CD4-positive, alpha-beta T cell treated with Interleukin-12 subunit alpha and Interleukin-12 subunit beta, for 1 hour (primary cell): ENCODE measurements at regions not wholly inside any gene's neighbourhood (a gene's known extent, or its start where the extent isn't known, plus 50 kb on each side); places are given as distances from the start of the nearest gene placed in this dataset.
"Not testable (repeated sequence)": the region's sequence is repeated elsewhere in the genome, so short reads cannot be mapped to it uniquely, and the experiment has no call there.

Source experiments
- DNase-seq: peaks from one replicate; pipeline ENCODE4 v3.0.0-alpha.2; 2020

DNA sequence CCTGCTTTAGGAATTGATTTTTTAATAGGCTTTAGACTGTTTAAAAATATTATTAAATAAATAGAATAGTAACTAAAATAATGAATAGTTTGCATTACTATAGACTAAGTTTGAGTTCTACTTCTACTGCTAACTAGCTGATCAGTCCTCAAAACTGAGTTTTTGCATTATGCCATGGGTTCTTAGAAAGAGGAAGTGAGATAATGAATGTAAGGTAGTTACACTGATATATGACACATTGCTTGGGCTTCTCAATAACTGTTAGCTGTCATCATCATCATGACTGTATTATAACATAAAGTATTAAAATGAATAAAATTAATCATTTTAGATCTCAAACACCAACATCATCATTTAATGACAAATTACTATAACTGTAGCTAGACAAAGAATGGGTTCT, 949.7 kb downstream of the TRHDE start:
- DNase-seq: no peak

DNA sequence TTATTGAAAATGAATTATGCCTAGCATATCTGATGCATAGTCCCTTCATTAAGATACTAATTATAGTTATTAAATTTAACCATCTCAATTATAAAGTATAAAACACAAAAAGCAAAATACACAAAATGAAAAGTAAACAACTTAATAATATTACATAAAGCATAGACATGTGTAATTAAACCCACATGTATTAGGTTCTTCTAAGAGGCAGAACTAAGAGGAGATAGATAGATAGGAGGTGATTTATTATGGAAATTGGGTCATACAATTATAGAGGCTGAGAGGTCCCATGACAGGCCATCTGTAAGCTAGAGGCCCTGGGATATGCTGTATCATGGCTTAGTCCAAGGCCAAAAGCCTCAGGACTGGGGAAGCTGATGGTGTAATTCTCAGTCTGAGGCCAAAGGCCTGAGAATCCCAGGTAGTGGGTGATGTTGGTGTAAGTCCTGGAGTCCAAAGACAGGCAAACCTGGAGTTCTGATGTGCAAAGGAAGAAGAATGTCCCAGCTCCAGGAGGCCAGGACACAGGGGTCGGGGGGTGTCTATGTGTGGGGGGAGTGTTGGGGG, 953.3 kb downstream of the TRHDE start:
- DNase-seq: no peak

DNA sequence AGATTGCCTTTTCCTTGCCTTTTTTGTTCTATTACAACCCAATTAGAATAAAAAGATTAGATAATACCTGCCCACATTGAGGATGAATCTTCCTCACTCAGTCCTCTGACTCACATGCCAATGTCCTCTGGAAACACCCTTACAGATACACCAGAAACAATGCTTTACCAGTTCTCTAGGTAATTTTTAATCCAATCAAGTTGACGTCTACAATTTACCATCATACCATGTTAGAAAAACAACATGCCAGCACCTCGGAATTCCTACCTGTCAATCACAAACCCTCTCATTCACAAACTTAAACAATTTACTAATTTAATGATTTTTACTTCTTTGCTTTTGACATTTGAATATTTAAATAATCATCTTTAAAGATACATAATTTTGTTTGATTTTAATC, 953.8 kb downstream of the TRHDE start:
- no peak for DNase-seq

DNA sequence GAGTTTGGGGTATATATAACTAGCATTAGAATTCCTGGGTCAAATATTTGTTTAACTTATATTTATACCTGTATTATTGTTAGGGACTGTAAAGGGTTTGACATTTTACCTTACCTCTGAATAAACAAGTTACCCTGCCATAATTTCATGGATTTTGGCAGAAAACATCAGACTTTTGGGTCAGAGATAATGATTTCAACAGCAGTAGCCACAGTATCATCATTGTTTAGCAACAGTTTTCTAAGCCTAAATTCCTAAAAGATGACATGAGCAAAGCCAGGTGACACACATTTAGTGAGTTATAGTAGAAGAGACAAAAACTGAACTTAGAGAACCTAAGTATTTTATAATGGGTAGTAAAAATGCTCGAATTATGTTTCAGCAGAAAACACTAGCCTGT, 954.4 kb downstream of the TRHDE start:
- DNase-seq: no peak

DNA sequence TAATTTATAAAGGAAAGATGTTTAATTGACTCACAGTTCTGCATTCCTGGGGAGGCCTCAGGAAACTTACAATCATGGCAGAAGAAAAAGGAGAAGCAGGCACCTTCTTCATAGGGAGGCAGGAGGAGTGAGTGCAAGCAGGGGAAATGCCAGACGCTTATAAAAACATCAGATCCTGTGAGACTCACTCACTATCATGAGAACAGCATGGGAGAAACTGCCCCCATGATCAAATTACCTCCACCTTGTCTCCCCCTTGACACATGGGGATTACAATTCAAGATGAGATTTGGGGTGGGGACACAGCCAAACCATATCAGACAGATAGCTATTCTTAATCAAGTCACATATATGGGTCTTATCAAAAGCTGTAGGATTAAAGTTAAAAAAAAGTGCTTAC, 956.7 kb downstream of the TRHDE start:
- DNase-seq: not testable (repeated sequence)

DNA sequence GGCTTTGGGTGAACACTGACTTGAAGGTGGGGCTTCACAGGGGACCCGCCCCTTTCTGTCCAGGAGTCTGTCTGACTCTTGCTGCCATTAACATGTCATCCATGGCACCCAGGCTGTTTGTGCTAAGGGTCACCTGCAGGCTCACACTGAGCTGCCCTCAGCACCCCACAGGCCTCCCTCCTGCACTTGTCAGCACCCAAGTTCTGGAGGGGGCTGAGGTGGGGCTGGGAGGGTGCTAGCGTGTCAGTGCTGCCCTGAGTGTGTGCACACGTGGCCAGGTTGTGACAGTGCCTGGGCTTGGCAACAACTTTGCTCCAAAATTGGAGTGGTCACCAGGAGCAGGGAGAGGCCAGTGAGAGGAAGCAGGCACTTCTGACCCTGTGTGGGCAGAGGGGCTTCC, 963.2 kb downstream of the TRHDE start:
- DNase-seq: no peak

DNA sequence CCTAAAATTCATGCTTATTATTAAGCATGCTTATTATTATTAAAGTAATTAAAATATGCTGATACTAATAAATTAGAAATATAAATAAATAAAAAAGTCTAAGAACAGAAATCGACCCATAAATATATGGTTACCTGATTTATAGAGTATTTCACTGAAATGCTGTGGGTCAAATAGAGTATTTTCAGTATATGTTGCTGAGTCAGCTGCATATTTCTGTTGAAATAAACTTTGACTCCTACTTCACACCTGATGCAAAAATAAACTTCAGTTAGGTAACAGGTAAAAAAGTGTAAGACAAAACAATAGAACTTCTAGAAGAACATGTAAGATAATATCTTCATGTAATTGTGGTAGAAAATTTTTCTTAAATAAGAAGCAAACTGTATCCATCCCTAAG, 967.9 kb downstream of the TRHDE start:
- DNase-seq: no peak

DNA sequence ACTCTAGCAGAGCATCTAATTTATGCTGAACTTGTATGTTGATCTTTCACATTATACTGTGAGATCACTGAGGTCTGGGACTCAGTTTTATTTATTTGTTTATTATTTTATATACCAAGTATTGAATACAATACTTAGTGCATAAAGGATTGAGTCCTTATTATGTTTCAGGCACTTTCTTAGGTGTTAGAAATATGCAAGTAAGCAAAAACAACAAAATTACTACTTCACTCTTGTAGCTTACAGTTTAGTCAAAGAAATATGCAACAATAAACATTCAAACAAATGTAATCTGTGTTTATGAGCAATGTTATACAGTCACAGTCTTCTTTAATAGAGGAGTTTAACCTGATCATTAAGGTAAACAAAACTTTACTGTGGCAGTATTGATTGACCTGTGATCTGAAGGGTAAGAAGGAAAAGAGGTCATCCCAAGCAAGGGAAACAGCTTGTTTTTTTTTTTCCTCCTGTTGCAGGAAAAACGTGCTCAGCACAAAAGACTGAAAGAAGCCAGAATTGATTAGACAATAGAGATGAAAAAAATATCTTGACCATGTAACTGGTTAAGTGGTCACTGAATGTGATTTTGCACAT, 990.7 kb downstream of the TRHDE start:
- DNase-seq: no peak

DNA sequence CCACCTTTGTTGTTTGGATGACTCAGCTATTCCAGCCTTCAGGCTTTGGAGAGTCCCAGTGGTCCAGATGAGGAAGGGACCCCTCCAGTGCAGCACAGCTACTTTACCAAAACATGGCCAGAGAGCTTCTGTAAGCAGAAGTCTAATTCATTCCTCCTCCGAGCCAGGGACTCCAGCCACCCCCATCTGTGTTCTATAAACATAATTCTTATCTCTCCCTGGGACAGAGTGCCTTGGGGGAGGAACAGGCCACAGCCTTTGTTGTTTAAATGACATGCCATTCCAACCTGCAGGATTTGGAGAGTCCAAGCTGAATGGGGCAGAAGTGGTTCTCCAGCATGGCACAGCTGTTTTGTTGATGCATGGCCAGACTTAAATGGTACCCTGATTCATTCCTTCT, 994.0 kb downstream of the TRHDE start:
- DNase-seq: no peak

DNA sequence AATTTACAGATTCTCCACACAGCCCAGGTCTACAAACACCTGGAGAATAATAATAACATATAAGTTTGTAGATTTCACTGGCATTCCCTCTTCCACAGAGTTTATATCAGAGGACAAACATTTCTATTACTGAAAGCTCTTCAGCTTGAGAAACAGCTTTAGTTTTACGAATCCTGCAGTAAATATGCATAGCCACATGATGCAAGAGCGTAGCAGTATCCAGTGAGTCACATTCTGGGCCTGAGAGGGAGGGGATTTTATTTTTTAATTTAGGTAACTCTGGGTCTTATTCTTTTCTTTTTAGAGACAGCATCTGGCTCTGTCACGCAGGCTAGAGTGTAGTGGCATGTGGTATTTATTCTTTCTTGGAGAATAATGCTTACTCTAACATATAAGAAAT, 1002.8 kb downstream of the TRHDE start:
- DNase-seq: no peak

DNA sequence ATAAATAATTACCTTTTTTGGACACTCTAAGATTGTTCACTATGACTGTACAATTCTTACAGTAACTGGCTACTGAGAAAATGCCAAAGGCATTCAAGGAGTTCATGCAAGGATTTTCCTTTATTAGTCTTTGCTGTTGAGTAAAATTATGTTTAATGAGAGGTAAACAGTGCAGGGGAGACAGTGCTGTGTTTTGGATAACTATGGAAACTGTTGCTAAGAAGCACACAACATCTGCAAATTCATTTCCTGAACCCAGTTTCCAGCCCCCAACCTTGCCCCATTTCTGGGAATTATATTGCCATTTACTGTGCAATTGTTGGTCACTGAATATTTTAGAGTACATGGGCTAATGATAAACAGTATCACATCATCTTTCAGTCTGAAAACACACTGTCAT, 1005.8 kb downstream of the TRHDE start:
- DNase-seq: no peak

DNA sequence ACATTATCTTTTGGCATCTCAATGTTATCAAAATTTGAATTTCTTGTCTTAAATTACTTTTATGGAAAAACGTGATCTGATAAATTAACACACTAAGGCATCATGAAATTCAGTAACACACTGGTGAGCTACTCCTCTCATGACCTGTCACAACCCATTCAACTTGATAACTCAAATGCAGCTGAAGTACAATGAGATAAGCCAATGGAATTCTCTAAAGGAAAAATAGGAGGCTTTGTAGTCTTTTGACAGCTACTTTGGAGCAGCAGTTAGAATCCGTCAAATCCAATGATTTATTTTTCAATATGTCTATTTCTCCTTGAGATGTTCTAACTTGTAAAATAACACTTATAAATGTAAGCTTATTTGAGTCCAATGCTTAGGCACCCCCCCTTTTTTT, 1029.4 kb downstream of the TRHDE start:
- DNase-seq: no peak

DNA sequence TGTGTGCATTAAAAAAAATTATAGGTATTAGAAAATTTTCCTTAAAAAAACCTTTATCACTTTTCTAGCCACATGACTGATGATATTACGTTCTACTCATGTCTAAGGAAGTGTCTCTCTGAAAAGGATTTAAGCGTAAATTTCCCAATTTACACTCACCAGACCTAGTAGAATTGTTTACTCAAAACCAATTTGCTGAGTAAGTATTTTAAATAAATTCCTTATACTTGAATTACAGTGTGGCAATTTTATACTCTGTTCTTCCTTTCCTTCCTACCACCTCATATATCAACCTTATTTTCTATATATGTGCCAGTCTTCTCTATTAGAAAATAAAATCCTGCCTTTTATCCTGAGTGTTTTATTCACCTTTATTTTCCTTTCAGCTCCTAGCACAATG, 1035.1 kb downstream of the TRHDE start:
- no peak for DNase-seq

DNA sequence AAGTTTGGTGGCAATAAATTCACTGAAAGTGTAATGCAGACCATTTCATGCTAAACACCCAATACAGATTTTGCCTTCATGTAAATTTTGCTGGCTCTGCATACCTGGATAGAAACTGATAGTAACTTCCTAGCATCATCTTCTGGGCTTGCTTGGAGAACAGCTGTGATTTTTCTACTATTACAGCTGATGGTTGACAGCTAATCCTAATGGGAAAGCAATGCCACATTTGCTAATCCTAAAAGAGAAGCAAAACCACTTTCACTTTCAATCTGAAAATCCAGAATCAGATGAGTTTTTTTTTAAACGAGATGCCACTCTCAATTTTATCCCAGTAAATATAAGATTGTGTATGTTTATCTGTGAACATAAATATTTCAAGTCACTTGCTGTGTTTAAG, 1035.9 kb downstream of the TRHDE start:
- DNase-seq: no peak

DNA sequence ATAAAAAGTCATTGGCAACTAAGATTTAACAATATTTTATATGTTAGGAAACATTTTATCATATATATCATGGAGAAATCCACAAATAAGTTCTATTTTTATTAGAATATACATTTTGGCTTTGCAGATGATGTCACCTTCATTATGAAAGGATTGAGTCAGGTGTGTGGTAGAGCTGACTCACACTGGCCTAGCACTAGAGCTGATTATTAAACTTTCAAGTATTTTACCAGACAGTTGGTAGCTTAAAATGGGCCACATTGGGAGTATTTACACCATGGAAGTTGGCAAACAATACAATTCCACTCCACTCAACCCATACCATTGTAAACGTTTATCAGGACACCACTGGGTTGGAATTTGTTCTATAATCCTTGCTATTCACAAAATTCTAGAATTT, 1036.6 kb downstream of the TRHDE start:
- no peak for DNase-seq

DNA sequence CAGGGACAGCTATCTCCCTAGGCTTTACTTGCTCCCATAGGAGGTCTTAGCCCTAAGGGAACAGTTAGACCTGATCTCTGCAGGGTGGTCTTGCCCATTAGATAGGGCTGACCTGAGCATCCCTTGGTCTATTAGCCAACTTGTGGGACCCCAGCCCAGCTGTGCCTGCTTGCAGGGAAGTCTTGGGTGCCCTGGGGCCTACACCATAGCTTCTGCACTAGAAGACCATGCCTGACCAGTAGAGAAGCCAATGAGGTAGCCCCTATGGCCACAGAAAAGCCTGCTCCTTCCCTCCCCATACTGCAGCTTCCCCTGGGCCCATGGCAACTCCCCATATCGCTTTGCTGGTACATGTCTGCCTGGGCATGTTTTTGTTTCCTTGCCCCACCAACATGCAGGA, 1049.1 kb downstream of the TRHDE start:
- no peak for DNase-seq

DNA sequence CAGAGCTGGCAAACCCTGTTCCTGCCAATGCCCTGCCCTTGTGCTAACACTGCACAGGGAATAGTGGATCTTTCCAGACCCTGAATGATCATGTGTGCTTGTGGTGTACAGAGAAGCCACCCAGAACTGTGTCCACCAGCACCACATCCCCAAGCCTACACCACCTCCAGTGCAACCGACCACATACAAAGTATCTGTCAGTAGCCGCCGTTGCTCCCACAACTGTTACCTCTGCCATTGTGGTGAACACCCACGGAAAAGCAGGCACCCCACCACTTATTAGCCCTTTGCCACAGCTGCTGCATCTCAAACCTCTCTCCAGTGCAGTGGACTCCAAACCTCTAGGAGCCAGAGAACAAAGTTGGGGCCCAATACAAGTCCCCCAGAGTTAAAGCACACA, 1049.6 kb downstream of the TRHDE start:
- no peak for DNase-seq

DNA sequence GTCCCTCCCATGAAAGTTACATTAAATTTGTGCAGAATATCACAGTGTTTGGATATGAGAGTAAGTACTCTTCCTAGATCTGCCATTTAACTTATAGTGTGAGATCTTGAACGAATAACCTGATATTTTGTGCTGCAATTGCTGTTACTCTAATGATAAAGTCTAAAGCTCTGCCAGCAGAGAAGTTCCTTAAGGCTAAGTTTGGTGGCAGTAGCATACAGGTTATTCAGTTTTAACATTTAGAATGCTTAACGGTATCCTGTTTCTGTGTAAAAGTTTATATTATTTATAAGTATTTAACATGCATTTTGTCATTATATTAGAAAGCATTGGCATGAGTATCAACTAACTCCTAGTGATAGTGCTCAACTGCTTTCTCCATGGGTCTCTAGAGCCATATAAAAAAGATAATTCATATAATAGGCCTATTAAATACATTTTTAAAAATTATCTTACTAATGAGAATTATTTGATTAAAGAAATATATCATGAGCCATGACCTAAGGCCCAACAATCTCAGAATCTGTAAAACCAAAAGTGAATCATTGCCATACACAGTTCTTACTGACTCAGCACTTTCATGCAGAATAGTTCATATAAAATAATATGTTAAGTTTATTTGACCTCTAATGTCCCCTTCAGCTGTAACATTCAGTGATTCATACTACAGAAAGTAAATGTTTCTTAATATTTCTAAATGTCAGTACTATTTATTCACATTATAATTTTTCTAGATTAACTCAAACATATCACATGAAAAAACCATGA, 1058.6 kb downstream of the TRHDE start:
- no peak for DNase-seq

DNA sequence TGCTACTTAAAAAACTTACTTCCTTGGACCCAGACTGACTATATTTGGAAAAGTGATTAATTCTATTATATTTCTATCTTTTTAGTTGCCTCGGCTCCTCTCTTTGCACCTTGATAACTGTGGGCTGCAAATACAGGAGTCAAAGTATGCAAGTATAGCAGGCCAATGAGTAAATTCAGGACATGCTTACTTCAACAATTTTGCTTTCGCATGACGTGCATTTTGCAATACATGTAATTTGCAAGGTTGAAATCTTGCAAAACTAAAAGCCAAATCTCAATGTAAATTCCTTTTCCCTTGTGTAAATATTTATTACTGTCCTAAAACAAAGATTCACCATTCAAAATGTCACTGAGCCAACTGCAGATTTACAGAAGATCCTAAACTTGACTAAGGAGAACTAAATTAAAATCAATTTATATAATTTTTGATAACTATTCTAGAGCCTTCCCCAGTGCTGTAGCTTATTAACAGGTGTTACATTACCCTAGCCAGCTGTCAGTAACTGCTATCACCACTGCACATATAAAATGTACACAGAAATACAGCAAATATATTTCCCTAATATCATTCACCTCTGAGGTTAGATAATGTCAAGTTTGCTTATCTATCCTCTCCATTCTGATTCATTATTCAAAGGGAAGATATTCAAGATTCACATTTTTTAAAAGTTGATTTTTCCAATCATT, 1069.5 kb downstream of the TRHDE start:
- DNase-seq: no peak

DNA sequence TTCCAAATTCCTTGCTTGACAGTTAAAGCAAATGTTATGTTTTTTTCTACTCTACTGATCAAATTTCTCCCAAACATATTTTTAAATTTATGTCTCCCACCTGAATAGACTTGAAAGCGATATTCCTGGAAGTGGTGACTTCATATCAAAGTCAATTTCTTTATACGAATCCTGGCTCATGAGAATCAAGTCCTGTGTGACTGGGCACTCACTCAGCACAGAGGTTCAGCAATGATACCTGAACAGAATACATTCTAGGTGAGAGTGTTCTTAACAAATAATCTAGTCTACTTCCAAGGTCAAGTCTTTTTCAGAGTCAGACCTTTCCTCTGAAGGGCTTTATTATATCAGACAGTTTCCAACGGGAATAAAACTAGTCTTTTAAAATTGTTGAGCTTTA, 1070.6 kb downstream of the TRHDE start:
- DNase-seq: no peak

DNA sequence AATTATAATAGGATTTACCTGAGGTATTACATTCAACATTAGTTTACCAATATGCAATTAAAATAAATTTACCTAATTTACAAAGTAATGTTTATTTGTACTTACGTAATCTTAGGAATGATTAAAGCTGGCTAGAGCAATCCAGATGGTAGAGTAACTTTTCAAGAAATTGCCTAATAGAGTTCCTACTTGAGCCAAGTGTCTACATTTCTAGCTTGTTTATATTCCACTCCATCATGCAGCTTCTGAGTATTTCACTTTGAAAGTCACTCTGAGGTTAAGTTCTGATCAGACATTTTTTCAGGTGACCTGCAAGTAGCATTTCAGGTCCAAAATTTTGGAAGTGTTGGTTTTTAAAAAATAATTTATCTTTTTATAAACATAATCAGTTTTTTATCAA, 1080.7 kb downstream of the TRHDE start:
- DNase-seq: no peak

DNA sequence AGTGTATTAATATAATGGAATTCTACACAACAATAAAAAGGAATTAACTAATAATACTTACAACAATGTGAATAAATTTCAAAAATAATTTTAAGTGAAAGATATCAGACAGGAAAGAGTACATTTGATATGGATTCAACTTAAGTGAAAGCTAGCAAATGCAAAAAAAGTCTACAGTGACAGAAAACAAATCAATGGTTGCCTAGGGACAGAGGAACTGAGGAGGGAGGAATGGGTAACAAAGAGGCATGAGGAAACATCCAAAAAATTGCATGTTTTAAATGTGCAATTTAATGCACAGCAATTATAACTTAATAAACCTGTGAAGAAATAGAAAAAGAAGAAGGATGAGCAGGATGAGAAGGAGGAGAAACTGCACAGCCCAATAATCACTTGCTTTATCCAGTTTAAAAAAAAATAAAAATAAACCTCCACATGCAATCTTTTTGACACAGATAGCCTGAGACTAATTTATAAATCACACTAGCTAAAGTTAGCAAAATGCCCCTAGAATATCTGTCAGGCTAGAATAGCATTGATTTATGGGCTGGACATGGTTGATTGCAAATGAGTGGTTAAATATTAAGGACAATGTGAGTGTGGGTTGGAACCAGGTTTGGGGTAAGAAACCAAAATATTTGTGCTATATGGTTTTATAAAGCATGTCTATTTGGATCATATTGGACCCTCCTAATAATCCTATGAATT, 1089.1 kb downstream of the TRHDE start:
- no peak for DNase-seq

DNA sequence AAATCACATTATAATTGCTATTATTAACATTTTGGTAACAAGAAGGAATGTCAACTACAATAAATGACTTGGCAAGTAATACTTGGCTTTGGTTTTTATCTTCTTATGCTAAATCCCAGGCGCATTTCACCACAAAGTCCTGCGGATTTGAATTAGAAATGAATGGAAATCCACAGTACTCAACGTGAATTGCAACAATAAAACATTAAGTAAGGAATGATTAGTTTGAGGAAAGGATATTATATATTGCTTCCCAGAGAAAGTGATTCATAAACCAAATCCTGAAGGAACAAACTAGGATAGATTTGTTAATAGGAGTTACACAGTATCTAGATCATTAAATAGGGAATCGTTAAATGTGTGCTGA, 1089.7 kb downstream of the TRHDE start:
- no peak for DNase-seq

DNA sequence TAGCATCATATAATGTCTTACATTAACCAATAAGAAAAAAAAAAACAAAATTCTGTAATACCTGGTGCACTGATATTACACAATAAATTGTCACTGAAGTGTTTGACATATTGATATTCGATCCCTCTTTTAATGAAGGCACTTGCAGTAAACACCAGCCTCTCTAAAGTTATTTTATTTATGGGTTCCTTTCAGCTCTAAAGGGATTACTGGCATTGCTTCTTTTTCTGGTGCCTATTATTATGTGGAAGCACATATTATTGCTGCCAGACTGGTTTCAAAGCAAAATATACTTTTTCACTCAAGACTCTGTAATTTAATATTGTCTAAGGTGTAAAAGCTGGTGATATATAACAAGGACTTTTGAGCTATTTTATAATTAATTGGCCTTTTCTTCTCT, 1090.5 kb downstream of the TRHDE start:
- no peak for DNase-seq
